ENCODE measurements at regions not wholly inside any gene's neighbourhood (a gene's known extent, or its start where the extent isn't known, plus 50 kb on each side); places are given as distances from the start of the nearest gene placed in this dataset.
"Not testable (repeated sequence)": the region's sequence is repeated elsewhere in the genome, so short reads cannot be mapped to it uniquely, and the experiment has no call there.

DNA sequence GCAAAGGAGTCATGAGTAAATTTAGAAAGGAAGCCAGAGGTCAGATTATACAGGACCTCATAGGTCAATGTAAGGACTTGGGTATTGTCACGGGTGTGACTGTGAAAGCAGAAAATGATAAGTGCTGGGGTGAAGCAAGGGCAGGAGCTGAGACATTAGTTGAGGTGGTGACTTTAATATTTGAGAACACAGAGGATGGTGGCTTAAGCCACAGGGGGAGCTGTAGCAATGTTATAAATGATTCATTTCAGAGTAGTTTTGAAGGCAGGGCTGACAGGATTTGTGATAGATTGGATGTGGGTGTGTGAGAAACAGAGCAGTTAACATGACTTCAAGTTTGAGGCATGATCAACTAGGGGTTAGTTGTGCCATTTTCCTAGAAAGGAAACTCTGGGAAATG is 659.9 kb downstream of the EPM2A start:
- H3K4me3 ChIP-seq (ENCODE audit: low read depth, low read length): no peak overlapping the region

DNA sequence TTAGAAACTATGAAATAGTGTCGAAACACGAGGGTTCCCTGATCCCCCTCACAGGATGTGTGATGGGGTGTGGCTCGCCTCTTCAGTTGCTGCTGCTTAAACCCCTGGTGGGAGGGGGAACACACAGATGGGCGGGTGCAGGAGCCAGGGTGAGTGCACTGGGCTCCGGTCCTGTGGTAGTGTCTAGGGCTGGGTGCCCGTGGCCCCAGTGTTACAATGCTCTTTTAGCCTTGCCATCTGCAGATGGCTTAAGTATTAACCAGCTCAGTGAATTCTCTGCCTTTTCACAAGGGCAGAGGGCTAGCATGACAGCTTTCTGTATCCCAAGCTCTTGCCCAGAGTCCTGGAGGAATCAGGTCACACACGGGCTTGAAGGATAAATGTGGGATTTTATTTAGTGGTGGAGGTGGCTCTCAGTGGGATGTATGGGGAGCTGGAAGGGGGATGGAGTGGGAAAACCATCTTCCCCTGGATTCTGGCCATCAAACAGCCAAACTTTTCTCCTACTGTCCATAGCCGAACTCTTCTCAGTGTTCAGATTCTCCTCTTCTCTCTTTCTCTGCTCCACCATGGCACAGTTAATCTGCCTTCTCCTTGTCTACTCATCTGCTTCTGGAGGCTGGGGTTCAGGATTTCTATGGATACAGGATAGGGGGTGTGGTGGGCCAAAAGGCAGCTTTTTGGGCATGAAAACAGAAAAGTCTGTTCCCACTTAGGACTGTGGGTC is 659.0 kb downstream of the EPM2A start:
- no peak overlapping the region for H3K4me3 ChIP-seq (ENCODE audit: low read depth, low read length)

DNA sequence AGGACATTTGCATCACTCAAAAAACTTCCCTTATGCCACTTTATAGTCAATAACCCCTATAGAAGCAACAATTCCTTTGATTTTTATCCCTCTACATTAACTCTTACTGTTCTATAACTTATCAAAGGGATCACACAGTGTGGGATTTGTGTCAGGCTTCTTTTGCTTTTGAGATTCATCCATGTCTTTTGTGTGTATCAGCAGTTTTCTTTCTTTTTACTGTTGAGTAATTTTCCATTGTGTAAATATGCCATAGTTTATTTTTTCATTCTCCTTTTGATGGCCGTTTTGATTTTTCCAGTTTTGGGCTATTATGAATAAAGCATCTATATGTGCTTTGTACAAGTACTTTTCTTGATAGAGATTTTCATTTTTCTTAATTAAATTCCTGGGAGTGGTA is 657.9 kb downstream of the EPM2A start:
- H3K4me3 ChIP-seq (ENCODE audit: low read depth, low read length): no peak overlapping the region

DNA sequence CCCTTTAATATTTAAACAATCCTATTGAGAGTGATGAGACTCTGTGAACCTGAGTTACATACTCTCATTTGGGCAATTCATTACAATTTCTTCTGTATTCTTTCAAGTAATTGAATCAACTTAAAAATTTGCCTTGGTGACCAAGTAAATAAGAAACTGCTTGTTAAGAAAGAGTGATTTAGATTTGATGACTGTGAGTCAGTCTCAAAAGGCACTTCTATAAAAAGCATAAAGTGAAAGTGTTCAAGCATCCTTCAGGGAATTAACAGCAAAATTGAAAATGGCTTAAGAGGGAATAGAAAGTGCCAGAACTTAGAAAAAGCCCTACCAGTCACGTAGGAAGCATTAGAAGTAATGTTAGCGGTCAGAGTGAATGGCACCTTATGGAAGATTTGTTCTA is 654.7 kb downstream of the EPM2A start:
- H3K4me3 ChIP-seq (ENCODE audit: low read depth, low read length): no peak overlapping the region

DNA sequence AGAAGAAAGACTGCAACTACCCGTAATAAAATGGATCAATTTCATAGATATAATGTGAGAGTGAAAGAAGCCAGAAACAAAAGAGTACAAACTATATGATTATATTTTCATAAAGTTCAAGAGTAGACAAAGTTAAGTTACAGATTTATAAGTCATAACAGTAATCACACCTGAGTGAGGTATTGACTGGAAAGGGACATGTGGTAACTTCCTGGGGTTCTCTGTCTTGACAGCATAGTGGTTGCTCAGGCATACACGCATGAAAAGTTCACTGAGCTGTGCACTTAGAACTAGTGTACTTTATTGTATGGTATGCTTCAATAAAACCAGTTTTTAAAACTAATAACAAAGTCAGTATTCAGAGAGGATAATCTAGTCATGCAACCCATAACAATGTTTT is 653.6 kb downstream of the EPM2A start:
- no peak overlapping the region for H3K4me3 ChIP-seq (ENCODE audit: low read depth, low read length)

DNA sequence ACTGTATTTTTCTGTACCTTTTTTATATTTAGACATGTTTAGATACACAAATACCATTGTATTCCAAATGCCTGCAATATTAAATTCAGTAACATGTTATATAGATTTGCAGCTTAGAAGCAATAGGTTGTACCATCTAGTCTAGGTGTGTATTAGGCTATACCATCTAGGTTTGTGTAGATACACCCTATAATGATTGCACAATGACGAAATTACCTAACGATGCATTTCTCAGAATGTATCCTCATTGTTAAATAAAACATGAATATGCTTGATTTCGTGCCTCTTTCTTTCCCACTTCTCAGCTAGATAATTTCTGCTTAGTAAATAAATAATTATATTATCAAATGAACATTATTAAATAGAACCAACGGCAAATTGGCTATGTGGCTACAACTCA is 653.0 kb downstream of the EPM2A start:
- H3K4me3 ChIP-seq (ENCODE audit: low read depth, low read length): no peak overlapping the region

DNA sequence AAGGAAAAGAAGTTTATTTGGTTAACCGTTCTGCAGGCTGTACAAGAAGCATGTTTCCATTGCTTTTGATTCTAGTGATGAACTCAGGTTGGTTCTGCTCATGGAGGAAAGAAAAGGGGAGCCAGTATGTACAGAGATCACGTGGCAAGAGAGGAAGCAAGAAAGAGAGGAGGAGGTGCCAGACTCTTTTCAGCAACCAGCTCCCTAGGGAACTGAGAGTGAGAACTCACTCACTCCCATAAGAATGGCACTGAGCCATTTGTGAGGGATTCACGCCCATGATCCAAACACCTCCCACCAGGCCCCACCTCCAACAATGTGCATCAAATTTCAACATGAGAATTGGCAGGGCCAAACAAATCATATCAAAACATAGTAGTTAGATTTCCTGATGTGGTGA is 649.1 kb downstream of the EPM2A start:
- H3K4me3 ChIP-seq (ENCODE audit: low read depth, low read length): no peak overlapping the region

DNA sequence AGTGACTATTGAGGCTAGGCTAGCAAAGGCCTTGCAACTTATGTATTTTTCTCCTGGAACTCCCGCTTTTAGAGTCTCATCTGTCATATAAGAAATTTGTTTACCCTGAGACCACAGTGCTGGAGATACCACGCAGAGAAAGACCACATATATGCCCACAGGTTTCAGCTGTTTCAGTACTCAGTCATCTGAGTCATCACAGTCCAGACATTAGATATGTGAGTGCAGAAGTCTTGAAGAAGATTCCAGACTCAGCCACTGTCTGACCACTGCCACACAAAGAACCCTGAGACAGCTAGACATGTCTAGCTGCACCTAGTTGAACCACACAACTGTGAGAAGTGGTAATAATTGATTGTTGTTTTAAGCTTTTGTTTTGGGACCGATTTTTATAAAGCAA is 648.3 kb downstream of the EPM2A start:
- H3K4me3 ChIP-seq (ENCODE audit: low read depth, low read length): no peak overlapping the region

DNA sequence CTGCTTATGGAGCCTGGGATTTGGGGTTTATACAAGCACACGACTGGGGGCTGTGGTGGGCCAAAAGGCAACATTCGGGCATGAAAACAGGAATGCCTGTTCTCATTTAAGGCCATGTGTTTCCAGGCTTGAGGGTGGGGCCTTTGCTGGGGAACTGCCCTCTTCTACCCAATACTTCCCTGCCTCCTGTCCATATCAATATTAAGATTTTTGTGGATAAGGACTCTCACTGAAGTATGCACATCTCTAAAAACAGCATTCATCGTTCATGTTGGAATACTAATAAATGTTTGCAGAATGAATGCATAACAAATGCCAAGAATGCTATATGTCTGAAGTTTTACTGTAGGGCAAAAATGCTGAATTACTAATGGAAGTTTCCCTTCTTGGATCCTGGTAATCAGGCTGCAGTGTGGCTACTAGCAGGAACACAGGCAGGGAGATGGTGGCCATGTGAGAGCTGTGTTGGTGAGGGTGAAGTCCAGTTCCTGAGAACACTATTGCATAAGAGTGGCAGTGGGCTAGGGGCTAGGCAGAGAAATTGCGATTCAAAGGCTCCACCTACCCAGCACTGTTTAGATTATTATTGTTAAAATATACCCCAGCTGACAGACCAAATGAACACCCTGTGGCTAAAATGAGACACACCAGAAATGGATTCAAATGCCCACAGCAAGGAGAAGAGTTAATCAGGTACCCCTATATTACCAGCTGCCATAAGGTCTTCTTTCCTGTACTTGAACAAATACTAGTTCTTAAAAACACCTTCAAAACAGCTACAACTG is 644.3 kb downstream of the EPM2A start:
- H3K4me3 ChIP-seq (ENCODE audit: low read depth, low read length): no peak overlapping the region

DNA sequence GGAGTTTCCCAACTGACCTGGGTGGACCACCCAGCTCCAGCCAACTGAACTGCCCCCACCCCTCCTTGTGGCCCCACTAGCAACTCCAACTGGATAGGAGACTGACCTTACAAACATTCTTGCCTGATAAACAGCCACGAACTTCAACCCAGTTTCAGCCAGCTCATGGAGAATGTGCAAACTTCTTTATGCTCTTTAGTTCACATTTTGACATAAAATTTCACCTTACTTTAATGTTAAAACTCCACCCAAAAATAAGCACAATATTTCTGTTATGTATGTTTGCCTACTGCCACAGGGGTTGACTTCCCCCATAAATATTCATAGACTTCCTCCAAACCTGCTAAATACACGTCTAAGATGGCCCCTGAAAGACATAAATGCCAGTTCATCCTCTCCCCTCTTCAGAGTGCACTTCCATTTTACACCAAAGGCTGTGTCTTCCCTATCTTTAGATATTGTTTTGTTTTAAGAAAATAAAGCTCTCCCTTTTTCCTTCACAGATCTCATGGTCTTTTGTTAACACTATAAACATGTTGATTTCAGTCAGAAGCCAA is 643.7 kb downstream of the EPM2A start:
- H3K4me3 ChIP-seq (ENCODE audit: low read depth, low read length): no peak overlapping the region

DNA sequence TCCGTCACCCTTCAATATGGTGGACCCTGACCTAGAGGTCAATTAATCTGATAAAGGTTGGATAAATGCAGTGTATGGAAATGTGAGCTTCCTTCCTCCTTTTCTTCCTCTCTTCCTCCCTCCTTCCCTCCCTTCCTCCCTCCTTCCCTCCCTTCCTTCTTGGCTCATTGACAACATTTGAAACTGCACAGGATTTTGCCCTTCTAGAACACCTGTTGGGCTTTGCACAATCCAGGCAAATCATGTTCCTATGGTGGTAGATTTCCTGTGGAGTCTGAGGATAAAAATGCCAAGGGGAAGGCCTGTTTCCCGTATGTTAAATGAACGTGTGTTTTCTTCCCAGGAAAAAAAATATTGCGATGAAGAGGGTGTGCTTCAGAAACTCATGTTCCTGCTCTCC is 642.8 kb downstream of the EPM2A start:
- no peak overlapping the region for H3K4me3 ChIP-seq (ENCODE audit: low read depth, low read length)

DNA sequence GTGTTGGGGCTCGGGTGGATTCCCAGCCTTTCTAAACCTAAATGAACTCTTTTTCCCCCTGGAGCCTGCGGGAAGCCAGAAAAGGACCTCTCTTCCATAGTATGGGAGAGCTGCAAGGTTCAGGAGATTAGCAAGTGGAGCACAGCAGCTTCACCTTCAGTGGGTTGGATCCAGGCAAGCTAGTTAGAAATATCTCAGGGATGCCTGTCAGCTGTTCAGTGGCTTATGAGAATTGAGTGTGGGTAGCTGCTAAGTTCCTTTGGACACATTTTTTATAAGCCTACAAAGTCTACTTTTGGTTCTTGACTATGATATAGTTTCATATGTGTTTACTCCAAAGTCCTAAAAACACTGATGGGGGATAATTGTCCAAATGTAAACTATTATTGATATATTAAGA is 642.1 kb downstream of the EPM2A start:
- H3K4me3 ChIP-seq (ENCODE audit: low read depth, low read length): no peak overlapping the region

DNA sequence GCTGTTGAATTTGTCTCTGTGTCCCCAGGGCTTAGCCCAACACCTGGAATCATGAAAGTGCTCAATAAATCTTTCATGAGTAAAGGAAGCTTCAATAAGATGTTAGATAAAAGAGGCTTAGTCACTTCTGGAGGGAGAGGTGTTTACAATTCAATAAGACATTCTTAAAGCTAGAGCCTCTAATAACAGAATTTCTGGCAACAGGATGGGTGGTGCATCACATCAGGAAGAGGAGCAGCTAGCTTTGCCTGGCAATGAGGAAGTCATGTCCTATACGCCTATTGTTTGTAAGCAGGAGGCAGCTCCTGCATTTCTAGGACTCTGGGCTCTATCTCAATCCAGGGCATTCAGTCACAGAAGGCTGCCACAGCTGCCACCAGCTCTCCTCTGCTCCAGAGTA is 638.5 kb downstream of the EPM2A start:
- no peak overlapping the region for H3K4me3 ChIP-seq (ENCODE audit: low read depth, low read length)

DNA sequence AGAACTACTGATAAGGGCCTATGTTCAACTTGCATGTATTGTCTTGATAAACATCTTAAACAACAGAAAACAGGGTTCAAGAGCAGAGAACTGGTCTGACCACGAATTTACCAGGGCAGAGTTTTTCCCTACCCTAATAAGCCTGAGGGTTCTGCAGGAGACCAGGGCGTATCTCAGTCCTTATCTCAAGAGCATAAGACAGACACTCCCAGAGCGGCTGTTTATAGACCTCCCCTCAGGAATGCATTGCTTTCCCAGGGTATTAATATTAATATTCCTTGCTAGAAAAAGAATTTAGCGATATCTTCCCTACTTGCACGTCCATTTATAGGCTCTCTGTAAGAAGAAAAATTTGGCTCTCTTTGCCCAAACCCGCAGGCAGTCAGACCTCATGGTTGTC is 637.2 kb downstream of the EPM2A start:
- not testable (repeated sequence) for H3K4me3 ChIP-seq (ENCODE audit: low read depth, low read length)

DNA sequence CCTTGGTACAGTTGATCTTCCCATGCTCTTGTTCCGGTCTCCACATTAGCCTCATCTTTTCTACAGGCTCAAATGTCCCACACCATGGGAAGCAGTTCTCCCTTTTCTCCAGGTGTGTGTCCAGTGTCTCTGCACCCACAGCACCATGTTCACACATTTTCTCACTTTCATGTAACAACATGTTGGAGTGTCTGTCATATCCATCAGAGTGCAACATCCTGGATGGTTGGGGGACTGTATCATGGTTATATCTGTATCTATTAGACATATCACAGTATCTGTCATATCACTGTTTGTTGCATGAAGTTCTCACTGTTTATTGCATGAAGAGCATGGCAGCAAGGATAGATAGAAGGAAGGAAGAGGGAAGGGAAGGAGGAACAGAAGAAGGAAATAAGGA is 635.6 kb downstream of the EPM2A start:
- H3K4me3 ChIP-seq (ENCODE audit: low read depth, low read length): no peak overlapping the region

DNA sequence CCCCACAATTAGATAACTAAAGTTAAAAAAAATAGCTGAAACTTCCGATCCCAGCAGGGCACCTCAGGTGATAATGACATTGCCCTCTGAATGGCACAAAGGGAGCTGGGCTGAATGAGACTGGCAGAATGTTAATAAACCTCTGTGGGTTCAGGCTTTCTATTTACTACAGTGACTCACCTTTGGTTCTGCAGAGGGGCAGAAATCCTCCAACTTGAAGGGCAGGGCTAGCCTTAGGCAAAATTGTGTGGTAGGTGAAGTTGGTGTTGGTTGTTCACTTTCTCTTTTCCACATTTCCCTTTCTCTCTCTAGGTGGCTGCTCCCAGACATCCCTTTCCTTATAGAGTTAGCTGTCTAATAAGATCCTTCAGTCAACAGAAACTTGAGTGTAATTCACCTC is 625.2 kb downstream of the EPM2A start:
- H3K4me3 ChIP-seq (ENCODE audit: low read depth, low read length): no peak overlapping the region

DNA sequence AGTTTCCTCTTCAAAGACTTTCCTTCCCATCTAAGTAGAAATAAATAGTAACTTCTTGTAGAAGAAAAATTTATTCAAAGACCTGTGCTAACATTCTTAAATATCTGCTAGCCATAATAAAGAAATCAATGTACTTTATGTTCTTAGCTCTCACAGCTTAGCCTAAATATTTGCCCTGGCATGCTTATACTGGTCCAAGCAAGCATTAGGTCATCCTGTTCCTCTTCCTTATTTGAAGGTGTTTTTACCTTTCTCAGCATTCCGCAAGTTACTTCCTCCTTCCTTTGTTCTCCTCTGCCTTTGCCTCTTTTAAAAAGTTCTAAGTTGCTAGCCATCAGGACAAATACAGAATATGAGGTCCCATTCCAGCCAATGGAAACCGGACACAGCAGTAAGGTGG is 623.9 kb downstream of the EPM2A start:
- not testable (repeated sequence) for H3K4me3 ChIP-seq (ENCODE audit: low read depth, low read length)

DNA sequence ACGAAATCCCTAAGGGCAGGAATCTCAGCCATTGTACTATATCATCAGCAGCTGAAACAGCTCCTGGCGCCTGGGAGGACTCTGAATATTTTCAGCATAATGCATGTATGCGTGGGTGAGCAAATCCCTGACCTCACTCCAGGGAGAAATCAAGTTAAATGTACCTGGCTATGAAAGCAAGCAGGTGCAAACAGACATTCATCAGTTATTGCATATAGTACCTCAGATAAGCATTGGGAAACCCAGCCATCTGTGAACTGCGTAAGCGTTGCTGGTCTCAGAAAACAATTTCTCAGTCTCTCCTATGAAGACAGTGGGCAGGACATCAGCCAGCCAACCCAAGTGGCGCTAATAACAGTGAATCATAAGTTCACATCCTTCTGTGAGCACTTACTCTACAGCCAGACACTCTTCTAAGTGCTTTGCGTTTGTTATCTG is 622.6 kb downstream of the EPM2A start:
- no peak overlapping the region for H3K4me3 ChIP-seq (ENCODE audit: low read depth, low read length)

DNA sequence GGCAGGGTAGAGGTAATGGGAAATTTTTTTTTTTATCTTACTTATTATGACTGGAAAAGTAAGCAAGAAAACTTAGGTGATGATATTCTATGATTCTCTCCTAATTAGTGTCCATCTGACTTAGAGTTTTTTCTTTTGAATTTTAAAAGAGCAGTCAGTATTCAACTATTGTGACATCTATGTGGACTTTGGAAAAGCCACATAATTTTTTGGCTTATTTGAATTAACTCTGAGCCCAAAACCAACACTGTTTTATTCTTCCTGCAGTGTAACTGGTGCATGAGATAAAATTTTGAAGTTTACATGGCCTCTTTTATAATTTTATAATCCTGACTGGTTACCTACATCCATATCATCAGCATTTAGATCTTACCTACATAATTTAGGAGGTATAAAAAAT is 619.7 kb downstream of the EPM2A start:
- H3K4me3 ChIP-seq (ENCODE audit: low read depth, low read length): no peak overlapping the region

DNA sequence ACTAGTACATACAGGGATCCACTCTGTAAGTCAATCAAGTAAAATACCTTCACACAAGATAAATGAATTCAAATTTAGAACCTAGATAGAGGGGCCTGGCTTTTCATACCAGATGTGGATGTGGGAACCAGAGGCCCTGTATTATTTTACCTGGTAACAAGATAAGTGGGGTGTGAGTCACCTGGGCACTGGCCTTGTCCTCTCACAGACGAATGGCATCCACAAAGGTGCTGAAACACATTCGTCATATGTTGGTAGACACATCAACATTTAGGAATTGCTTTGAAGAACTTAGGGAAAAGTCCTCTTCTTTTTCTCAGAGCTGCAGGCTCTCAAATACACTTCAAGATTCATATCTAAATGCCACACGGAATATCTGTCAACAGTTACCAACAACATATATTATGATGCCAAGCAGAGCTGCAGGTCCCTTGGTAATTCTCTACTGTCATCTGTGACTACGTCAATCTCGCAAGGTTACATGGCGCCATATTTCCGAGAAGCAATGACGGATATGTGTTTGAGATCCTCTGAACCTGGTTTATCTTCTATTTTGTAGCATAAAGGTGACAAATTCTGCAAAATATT is 618.6 kb downstream of the EPM2A start:
- H3K4me3 ChIP-seq (ENCODE audit: low read depth, low read length): no peak overlapping the region

DNA sequence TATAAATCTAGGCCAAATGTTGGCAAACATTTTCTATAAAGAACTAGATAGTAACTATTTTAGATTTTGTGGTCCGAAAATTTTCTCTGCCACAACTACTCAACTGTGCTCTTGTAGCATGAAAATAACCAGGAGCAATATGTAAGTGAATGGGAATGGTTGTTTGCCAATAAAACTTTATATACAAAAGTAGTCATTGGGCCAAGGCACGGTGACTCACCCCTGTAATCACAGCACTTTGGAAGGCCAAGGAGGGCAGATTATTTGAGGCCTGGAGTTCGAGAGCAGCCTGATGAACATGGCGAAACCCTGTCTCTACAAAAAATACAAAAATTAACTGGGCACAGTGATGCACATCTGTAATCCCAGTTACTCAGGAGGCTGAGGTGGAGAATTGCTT is 617.1 kb downstream of the EPM2A start:
- no peak overlapping the region for H3K4me3 ChIP-seq (ENCODE audit: low read depth, low read length)

DNA sequence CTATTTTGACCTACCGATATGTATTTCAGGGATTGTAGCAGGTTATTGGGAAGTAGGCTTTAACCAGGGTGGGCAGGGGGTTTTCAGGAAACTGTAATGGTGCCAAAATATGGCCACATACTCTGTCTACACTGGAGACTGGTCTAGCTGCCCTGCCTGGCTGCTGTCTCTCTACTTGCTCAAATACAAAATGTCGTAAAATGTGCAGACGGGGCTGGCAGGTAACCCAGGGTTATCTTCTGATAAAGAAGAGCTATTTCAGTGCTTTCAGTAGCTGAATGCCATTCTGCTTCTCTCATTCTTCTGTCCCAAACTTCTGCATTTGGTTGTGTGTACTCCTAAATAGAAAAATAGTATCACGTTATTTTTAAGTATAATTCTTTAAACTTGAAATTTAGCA is 616.2 kb downstream of the EPM2A start:
- H3K4me3 ChIP-seq (ENCODE audit: low read depth, low read length): no peak overlapping the region
